GM12878 (cell line): ENCODE measurements at regions not wholly inside any gene's neighbourhood (a gene's known extent, or its start where the extent isn't known, plus 50 kb on each side); places are given as distances from the start of the nearest gene placed in this dataset.

Experiments used
- ATAC-seq: fragments of 200-7000 bp; cut with Tn5 transposase; 3 replicates; pipeline ENCODE4 v1.9.1; 2020; ENCODE audit warnings: mild to moderate bottlenecking, moderate library complexity
- BruUV-seq: library from RNA; stranded (reverse); fragments of 400-500 nt; replicated peaks from 2 replicates; lab custom pipeline; 2021; lab: Mats Ljungman, UMichigan
- CTCF ChIA-PET: fragments of 300-600 bp; sonication (Branson Sonifier 250); formaldehyde crosslinking; extraction: SDS; loops from one replicate; lab custom pipeline; 2021; ENCODE audit warnings: inconsistent platforms; lab: Yijun Ruan, JAX
- POLR2A ChIA-PET: fragments of 350-600 bp; formaldehyde crosslinking; extraction: SDS; loops from one replicate; lab custom pipeline; 2021; ENCODE audit warnings: inconsistent platforms; lab: Charles Lee
- RAD21 ChIA-PET: fragments of 300-600 bp; sonication (Branson Sonifier 250); formaldehyde crosslinking; loops from one replicate; lab custom pipeline; 2023; ENCODE audit warnings: antibody characterized with exemption; ENCODE audit not compliant: unreplicated experiment; lab: Charles Lee
- SMC1A ChIA-PET: fragments of 300-600 bp; sonication (Branson Sonifier 250); formaldehyde crosslinking; loops from one replicate; lab custom pipeline; 2023; ENCODE audit not compliant: unreplicated experiment, uncharacterized antibody; lab: Charles Lee
- DNase-seq: peaks from one replicate; pipeline ENCODE4 v3.0.0-alpha.2; 2011; ENCODE audit warnings: low read depth, low spot score
- FAIRE-seq: peaks from 3 replicates; lab custom pipeline; 2011; peaks lifted over from hg19 to GRCh38; lab: Jason Lieb, UNC
- H2AFZ ChIP-seq: 2 replicates; pipeline ENCODE4 v1.6.0; 2011; ENCODE audit warnings: low read depth, low read length, control low read depth; ENCODE audit not compliant: control insufficient read depth
- H3K27ac ChIP-seq: 2 replicates; pipeline ENCODE4 v1.5.1; 2011; ENCODE audit warnings: control low read depth; ENCODE audit not compliant: control insufficient read depth, insufficient read depth
- H3K27me3 ChIP-seq, 2 experiments: replicated peaks in 1 of 2; 2 replicates each; pipeline versions ENCODE4 v1.6.0 to v1.6.1; 2011; ENCODE audit warnings: low read length in 1 of 2; ENCODE audit not compliant: control insufficient read depth in 2 of 2, insufficient read depth in 2 of 2
- H3K36me3 ChIP-seq, 2 experiments: 2 replicates each; pipeline ENCODE4 v1.5.1; 2011; ENCODE audit warnings: low read length in 1 of 2; ENCODE audit not compliant: control insufficient read depth in 2 of 2, insufficient read depth in 2 of 2
- H3K4me1 ChIP-seq: 2 replicates; pipeline ENCODE4 v1.6.1; 2011; ENCODE audit warnings: mild to moderate bottlenecking, low read length, moderate library complexity, mixed read lengths; ENCODE audit not compliant: control insufficient read depth, insufficient read depth
- H3K4me2 ChIP-seq: 2 replicates; pipeline ENCODE4 v1.6.0; 2011; ENCODE audit warnings: control low read depth; ENCODE audit not compliant: control insufficient read depth, insufficient read depth
- H3K4me3 ChIP-seq: fragments of 200-600 bp; sonication (generic); 2 replicates; pipeline ENCODE4 v1.5.1; 2016
- H3K79me2 ChIP-seq: 2 replicates; pipeline ENCODE4 v1.6.0; 2011; ENCODE audit warnings: low read length; ENCODE audit not compliant: control insufficient read depth, insufficient read depth
- H3K9ac ChIP-seq: 2 replicates; pipeline ENCODE4 v1.8.0; 2011; ENCODE audit warnings: low read length, control low read depth, mixed read lengths; ENCODE audit not compliant: control insufficient read depth, insufficient read depth
- H3K9me3 ChIP-seq: replicated peaks from 3 replicates; pipeline ENCODE4 v1.5.1; 2011; ENCODE audit warnings: mild to moderate bottlenecking, low read length; ENCODE audit not compliant: control insufficient read depth, insufficient read depth
- H4K20me1 ChIP-seq: 2 replicates; pipeline ENCODE4 v1.6.0; 2011; ENCODE audit not compliant: control insufficient read depth, insufficient read depth
- DPF2 ChIP-seq: fragments of 450-650 bp; IDR thresholded peaks from 2 replicates; pipeline ENCODE4 v1.6.1; 2017; ENCODE audit warnings: mild to moderate bottlenecking
- KAT2A ChIP-seq: conservative IDR thresholded peaks from 2 replicates; pipeline ENCODE4 v1.6.1; 2011; ENCODE audit warnings: low read depth, low read length; ENCODE audit not compliant: control insufficient read depth
- MXI1 ChIP-seq: fragments of 150-350 bp; IDR thresholded peaks from 2 replicates; pipeline ENCODE4 v1.6.1; 2011; ENCODE audit warnings: low read depth, mild to moderate bottlenecking, inconsistent platforms, low read length, improper control_type of control experiment
- NR2C2 ChIP-seq: IDR thresholded peaks from 2 replicates; pipeline ENCODE4 v1.6.1; 2011; ENCODE audit warnings: borderline replicate concordance, low read depth; ENCODE audit not compliant: control insufficient read depth, insufficient read length
- POLR2AphosphoS5 ChIP-seq: IDR thresholded peaks from 2 replicates; pipeline ENCODE4 v1.6.1; 2011; ENCODE audit warnings: mild to moderate bottlenecking, low read length, inconsistent platforms
- RBBP5 ChIP-seq: fragments of 200-600 bp; sonication (generic); conservative IDR thresholded peaks from 2 replicates; pipeline ENCODE4 v1.6.1; 2016
- TCF12 ChIP-seq: IDR thresholded peaks from 2 replicates; pipeline ENCODE4 v1.6.1; 2011; ENCODE audit warnings: low read depth, mild to moderate bottlenecking, low read length
- WGBS: methylation state at CpG from one replicate; pipeline ENCODE4 v1.1.6; 2016; ENCODE audit warnings: low lambda C conversion rate; ENCODE audit not compliant: insufficient replicate concordance, insufficient coverage; ENCODE audit errors: missing lambda C conversion rate; 5-methylcytosine and 5-hydroxymethylcytosine counted together
- in situ Hi-C: fragments of 300-500 bp; cut with MboI; formaldehyde crosslinking; loops from 9 replicates; pipeline ENCODE4 v1.14.3; 2018; ENCODE audit warnings: mixed read lengths
- intact Hi-C: fragments of 100-400 bp; cut with micrococcal nuclease; formaldehyde crosslinking; loops from one replicate; pipeline ENCODE4 v1.14.2; 2022; ENCODE audit not compliant: unreplicated experiment
- TF ChIP-seq, protein P1 (sequence below): fragments of 450-650 bp; IDR thresholded peaks from 2 replicates; pipeline ENCODE4 v1.6.1; 2017; ENCODE audit warnings: mild to moderate bottlenecking
- TF ChIP-seq, protein P2 (sequence below): fragments of 450-650 bp; IDR thresholded peaks from 2 replicates; pipeline ENCODE4 v1.6.1; 2017; ENCODE audit warnings: antibody characterized with exemption, mild to moderate bottlenecking, moderate library complexity
- TF ChIP-seq, protein P3 (sequence below): fragments of 450-650 bp; IDR thresholded peaks from 2 replicates; pipeline ENCODE4 v1.6.1; 2017; ENCODE audit warnings: mild to moderate bottlenecking, low read depth, inconsistent platforms; ENCODE audit not compliant: poor library complexity, severe bottlenecking
- TF ChIP-seq, protein P4 (sequence below): fragments of 450-650 bp; IDR thresholded peaks from 2 replicates; pipeline ENCODE4 v1.6.1; 2018; ENCODE audit warnings: mild to moderate bottlenecking, low read depth, moderate library complexity; ENCODE audit not compliant: partially characterized antibody

DNA sequence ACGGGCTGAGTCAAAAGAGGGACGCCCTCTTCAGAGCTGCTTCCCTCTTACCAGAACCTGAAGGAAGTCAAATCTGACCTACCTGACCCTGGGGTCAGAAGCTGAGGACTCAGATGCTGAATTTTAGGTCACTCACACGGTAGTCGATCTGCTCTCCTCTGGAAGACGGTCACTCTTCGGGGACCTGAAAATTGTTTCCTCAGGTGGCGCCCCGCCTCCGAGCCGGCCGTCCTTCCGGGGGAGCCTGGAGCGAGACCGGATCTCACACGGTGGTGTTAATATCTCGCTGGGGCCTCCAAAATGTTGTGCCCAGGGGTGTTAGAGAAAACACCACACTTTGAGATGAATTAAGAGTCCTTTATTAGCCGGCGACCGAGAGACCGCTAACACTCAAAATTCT is 737.2 kb downstream of the SI start:
- in situ Hi-C loops: no loop called here
- Histone ChIP-seq H3K9ac (no peak overlapping the region), H2AFZ (no peak overlapping the region), H3K4me3 (no peak overlapping the region), H3K36me3 (no peaks in the 10 kb centered on the region), H3K4me2 (no peak overlapping the region), H3K27me3 (no peaks in the 10 kb centered on the region), H3K4me1 (no peaks in the 10 kb centered on the region), H3K9me3 (no peaks in the 10 kb centered on the region), H3K27ac (no peak overlapping the region), H3K79me2 (no peaks in the 10 kb centered on the region), H4K20me1 (no peaks in the 10 kb centered on the region)
- CTCF ChIA-PET: no interaction called here
- no TSS peak for BruUV-seq
- DNase-seq: no peak
- FAIRE-seq: no peak
- no peak for ATAC-seq
- SMC1A ChIA-PET: no interaction called here
- WGBS: 65% methylated on average over 20 of the region's 20 CpGs
- intact Hi-C loops: no loop called here
- POLR2A ChIA-PET: no interaction called here
- RAD21 ChIA-PET: no interaction called here
- TF ChIP-seq, protein P1, sequence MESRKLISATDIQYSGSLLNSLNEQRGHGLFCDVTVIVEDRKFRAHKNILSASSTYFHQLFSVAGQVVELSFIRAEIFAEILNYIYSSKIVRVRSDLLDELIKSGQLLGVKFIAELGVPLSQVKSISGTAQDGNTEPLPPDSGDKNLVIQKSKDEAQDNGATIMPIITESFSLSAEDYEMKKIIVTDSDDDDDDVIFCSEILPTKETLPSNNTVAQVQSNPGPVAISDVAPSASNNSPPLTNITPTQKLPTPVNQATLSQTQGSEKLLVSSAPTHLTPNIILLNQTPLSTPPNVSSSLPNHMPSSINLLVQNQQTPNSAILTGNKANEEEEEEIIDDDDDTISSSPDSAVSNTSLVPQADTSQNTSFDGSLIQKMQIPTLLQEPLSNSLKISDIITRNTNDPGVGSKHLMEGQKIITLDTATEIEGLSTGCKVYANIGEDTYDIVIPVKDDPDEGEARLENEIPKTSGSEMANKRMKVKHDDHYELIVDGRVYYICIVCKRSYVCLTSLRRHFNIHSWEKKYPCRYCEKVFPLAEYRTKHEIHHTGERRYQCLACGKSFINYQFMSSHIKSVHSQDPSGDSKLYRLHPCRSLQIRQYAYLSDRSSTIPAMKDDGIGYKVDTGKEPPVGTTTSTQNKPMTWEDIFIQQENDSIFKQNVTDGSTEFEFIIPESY: no peak
- TF ChIP-seq NR2C2 (no peak), DPF2 (no peak), RBBP5 (no peak), POLR2AphosphoS5 (no peak), MXI1 (no peak), KAT2A (no peak), TCF12 (no peak)
- TF ChIP-seq, protein P2, sequence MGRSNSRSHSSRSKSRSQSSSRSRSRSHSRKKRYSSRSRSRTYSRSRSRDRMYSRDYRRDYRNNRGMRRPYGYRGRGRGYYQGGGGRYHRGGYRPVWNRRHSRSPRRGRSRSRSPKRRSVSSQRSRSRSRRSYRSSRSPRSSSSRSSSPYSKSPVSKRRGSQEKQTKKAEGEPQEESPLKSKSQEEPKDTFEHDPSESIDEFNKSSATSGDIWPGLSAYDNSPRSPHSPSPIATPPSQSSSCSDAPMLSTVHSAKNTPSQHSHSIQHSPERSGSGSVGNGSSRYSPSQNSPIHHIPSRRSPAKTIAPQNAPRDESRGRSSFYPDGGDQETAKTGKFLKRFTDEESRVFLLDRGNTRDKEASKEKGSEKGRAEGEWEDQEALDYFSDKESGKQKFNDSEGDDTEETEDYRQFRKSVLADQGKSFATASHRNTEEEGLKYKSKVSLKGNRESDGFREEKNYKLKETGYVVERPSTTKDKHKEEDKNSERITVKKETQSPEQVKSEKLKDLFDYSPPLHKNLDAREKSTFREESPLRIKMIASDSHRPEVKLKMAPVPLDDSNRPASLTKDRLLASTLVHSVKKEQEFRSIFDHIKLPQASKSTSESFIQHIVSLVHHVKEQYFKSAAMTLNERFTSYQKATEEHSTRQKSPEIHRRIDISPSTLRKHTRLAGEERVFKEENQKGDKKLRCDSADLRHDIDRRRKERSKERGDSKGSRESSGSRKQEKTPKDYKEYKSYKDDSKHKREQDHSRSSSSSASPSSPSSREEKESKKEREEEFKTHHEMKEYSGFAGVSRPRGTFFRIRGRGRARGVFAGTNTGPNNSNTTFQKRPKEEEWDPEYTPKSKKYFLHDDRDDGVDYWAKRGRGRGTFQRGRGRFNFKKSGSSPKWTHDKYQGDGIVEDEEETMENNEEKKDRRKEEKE: no peak
- TF ChIP-seq, protein P3, sequence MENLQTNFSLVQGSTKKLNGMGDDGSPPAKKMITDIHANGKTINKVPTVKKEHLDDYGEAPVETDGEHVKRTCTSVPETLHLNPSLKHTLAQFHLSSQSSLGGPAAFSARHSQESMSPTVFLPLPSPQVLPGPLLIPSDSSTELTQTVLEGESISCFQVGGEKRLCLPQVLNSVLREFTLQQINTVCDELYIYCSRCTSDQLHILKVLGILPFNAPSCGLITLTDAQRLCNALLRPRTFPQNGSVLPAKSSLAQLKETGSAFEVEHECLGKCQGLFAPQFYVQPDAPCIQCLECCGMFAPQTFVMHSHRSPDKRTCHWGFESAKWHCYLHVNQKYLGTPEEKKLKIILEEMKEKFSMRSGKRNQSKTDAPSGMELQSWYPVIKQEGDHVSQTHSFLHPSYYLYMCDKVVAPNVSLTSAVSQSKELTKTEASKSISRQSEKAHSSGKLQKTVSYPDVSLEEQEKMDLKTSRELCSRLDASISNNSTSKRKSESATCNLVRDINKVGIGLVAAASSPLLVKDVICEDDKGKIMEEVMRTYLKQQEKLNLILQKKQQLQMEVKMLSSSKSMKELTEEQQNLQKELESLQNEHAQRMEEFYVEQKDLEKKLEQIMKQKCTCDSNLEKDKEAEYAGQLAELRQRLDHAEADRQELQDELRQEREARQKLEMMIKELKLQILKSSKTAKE: no peak
- TF ChIP-seq, protein P4, sequence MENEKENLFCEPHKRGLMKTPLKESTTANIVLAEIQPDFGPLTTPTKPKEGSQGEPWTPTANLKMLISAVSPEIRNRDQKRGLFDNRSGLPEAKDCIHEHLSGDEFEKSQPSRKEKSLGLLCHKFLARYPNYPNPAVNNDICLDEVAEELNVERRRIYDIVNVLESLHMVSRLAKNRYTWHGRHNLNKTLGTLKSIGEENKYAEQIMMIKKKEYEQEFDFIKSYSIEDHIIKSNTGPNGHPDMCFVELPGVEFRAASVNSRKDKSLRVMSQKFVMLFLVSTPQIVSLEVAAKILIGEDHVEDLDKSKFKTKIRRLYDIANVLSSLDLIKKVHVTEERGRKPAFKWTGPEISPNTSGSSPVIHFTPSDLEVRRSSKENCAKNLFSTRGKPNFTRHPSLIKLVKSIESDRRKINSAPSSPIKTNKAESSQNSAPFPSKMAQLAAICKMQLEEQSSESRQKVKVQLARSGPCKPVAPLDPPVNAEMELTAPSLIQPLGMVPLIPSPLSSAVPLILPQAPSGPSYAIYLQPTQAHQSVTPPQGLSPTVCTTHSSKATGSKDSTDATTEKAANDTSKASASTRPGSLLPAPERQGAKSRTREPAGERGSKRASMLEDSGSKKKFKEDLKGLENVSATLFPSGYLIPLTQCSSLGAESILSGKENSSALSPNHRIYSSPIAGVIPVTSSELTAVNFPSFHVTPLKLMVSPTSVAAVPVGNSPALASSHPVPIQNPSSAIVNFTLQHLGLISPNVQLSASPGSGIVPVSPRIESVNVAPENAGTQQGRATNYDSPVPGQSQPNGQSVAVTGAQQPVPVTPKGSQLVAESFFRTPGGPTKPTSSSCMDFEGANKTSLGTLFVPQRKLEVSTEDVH: no peak
